GM21529 (cell line): ENCODE measurements at regions not wholly inside any gene's neighbourhood (a gene's known extent, or its start where the extent isn't known, plus 50 kb on each side); places are given as distances from the start of the nearest gene placed in this dataset.

Experiments used
- ATAC-seq: cut with Tn5 transposase; IDR thresholded peaks from one replicate; pipeline ENCODE4 v1.9.1; 2021; ENCODE audit not compliant: unreplicated experiment

- ATAC-seq, result no peak
These were observed 285.5 kb upstream of the WWC1 start for GRCh38 chr5:168005936-168006335.

DNA sequence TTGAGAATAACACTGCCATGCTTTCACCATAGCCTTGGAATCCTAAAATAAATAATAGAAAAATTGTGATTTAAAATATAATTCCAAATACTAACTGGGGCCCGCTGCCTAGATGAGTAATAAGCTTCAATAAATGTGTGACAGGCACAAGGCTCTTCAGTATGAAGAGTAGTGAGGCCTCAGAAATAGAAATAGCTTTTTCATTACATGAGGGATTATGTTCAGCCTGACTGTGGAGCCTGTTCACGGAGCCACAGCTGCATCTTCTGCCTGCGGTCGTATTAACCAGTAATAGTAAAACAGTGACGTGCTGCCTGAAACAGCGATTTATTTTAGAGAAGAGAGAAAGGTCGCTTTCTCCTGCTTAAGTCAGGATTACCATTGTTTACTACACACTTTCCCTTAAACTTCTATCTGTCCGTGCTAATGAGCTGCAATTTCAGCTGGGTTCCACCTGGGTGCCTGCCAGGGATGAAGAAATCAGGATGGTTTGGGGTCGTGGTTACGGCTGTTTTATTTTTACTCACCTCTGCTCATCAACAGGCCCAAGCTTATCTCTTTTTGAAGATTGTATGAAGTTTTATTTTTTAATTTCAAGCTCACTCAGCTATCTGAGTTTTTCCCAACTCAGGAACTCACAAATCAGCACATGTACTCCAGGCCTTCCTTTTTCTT, 284.9 kb upstream of the WWC1 start:
- ATAC-seq, result no peak

GRCh38 chr5:168007286-168007685, 284.2 kb upstream of the WWC1 start:
- no peak for ATAC-seq

- ATAC-seq, result no peak
These were observed 282.9 kb upstream of the WWC1 start for GRCh38 chr5:168008555-168008954.

DNA sequence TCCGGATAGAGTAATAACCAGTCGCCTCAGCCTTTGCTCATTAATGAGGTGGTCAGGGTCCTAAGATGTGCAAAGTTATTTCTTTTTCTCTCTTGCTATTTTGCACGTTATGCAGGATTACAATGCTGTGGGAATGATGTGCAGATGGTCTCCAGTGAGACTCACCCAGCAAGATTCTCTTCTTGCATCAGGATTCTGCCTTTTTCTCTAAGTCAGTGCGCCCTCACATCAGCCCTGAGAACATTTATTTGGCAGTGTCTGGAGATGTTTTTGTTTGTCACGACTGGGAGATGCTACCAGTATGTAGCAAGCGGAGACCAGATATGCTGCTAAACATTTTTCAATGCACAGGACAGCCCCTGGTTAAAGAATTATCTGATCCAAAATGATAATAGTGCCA, 280.3 kb upstream of the WWC1 start:
- no peak for ATAC-seq

- no peak for ATAC-seq
These were observed 279.4 kb upstream of the WWC1 start for GRCh38 chr5:168012006-168012405.

DNA sequence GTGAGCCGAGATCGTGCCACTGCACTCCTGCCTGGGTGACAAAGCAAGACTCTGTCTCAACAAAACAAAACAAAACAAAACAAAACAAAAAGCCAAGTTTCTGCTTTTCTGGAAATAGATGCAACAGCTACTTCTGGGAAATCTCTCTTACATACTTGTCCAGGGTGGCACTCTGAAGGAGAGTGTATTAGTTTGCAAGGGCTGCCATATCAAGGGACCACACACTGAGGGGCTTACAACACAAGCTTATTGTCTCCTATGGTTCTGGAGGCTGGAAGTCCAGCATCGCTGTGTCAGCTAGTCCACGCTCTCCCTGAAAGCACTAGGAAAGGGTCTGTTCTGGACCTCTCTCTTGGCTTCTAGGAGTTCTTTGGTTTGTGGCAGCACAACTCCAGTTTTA, 277.9 kb upstream of the WWC1 start:
- ATAC-seq, result no peak

DNA sequence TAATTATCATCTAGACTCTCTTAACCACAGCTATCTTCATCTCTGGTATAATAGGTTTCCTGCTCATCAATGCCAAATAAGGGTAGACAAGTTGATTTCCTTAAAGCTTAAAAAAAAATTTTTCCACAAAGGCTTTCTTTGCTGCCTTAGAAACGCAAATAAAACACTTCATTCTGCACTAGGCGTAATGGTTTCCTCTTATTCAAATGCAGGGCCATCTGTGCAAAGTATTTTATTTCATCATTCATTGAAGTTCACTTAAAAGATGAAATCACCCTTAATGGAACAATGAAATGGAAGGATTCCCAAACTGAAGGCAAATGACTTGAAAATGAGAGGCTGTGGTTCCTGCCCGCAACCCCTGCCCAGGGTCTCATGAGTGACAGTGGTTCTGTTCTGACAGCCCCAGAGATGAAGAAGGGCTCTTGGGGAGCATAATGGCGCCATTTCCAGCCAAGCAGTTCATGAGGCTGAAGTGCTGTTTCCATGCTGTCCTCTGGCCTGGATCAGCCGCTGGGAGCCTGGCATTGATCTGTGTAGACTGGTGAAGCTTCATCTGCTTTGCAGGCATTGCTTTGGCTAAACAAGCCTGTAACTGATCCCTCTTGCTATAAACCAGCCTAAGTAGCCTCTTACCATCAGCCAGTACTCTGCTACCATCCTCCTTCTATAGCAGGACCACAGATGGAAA, 276.9 kb upstream of the WWC1 start:
- ATAC-seq, result no peak

GRCh38 chr5:168015506-168015905, 275.9 kb upstream of the WWC1 start:
- ATAC-seq, result no peak

- no peak for ATAC-seq
These were observed 274.1 kb upstream of the WWC1 start for GRCh38 chr5:168017313-168017712.

DNA sequence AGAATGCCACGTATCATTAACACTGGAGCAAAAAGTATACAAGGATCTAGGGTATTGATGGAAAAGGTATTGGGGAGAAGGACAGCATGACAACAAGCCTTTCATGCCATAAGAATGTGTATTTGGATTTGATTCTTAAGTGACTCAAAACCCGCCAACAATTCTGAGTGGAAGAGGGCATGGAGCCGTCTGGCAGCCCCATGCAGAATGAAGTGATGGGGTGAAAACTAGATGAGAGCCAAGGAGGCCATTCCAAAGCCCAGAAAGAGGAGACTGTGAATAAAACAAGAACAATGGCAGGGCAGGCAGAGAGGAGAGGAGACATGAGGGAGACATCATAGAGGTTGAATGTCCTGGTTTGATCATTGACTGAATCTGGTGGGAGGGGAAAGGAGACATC, 272.3 kb upstream of the WWC1 start:
- no peak for ATAC-seq

- ATAC-seq, result no peak
These were observed 270.7 kb upstream of the WWC1 start for GRCh38 chr5:168020542-168021294.

- no peak for ATAC-seq
These were observed 268.8 kb upstream of the WWC1 start for GRCh38 chr5:168022446-168023169.

- no peak for ATAC-seq
These were observed 268.3 kb upstream of the WWC1 start for GRCh38 chr5:168023191-168023590.

- ATAC-seq, result no peak
These were observed 267.1 kb upstream of the WWC1 start for GRCh38 chr5:168024306-168024705.

- ATAC-seq, result no peak
These were observed 264.4 kb upstream of the WWC1 start for GRCh38 chr5:168027007-168027406.

DNA sequence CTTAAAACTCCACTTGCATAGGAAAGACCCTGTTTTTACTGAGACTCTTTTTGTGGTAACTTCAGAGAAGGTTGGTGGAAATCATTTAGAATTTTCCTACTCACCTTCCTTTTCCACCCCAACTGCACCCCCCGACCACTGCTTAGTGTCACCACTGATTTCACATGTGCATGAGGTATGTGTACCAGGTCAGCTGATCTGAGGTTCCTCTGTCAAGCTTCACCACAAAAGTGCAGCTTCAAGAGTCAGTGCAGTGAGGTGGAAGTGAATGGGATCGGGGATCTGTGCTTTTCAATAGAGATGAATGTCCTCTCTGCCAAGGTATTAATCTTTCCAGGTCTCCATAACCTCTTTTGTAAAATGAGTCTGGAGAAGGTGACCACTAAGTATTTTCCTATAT, 260.5 kb upstream of the WWC1 start:
- ATAC-seq, result no peak

- no peak for ATAC-seq
These were observed 259.8 kb upstream of the WWC1 start for GRCh38 chr5:168031614-168032013.

- no peak for ATAC-seq
These were observed 252.4 kb upstream of the WWC1 start for GRCh38 chr5:168039039-168039438.

DNA sequence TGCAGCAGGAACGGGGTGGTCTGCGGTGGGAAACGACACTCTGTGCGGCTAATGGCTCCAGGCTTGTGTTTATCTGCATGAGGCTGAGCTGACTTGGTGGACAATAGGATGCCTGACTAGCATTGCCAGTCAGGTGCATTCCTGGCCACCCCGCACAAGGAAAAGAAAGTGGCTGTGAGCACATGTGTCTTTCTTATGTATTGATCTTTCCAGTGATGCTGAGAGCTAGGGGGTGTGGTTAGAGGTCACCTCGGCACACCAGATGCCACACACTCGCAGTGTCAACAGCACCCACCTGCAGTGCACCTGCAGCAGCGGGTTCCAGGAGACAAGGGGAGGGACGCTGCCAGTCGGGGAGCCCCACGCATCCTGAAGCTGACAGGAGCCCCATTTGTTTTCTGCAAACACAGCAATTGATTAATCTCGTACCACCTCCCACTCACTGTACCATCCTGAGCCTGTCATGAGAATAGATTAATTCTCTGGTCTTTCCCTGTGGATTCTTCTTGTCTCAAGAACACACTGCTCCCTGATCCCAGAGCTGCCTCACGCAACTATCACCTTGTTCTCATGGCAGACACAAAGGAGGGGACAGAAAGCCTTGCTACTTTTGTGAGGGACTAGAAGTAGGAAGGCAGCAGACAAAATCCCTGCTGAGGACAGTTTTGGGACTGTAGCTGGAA, 251.7 kb upstream of the WWC1 start:
- no peak for ATAC-seq

DNA sequence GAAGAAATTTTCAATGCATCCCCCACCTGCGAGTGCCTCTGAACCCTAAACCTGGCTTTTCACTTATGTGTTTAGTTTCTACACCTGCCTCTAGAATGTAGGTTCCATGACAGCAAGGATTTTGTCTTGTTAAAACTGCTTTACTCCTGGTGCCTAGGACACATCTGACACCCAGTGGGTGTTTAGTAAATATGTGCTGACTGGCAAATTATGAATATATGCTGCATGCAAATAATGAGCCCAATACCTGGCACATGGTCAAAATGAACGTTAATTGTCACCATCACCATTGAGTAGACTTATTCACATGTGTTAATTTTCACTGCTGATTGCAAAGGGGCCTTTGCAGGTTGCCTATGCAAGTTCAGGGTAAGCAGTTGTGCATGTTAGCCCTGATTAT, 249.9 kb upstream of the WWC1 start:
- ATAC-seq, result no peak
